Activated CD4-positive, CD25-positive, alpha-beta regulatory T cell treated with anti-CD3 and anti-CD28 coated beads, Interleukin-2, amount 50 U/mL, for 24 hours (primary cell): ENCODE measurements at regions not wholly inside any gene's neighbourhood (a gene's known extent, or its start where the extent isn't known, plus 50 kb on each side); places are given as distances from the start of the nearest gene placed in this dataset.

Experiments used
- ATAC-seq, 2 donors: fragments of 150-1000 bp; cut with Tn5 transposase; one replicate each; pipeline ENCODE4 v1.10.0; 2021; ENCODE audit warnings: mild to moderate bottlenecking in 1 of 2, moderate library complexity in 1 of 2

GRCh38 chr9:20191228-20191840, 402.5 kb upstream of the SLC24A2 start:
- no peak for ATAC-seq

GRCh38 chr9:20189871-20190270, 401.0 kb upstream of the SLC24A2 start:
- no peak for ATAC-seq

- no peak for ATAC-seq
Measured at GRCh38 chr9:20188616-20189369, 400.0 kb upstream of the SLC24A2 start.

- ATAC-seq, result no peak
Measured at GRCh38 chr9:20187318-20187717, 398.5 kb upstream of the SLC24A2 start.

- no peak for ATAC-seq
Measured at GRCh38 chr9:20186823-20187222, 398.0 kb upstream of the SLC24A2 start.

- ATAC-seq, result no peak
Measured at GRCh38 chr9:20186231-20186630, 397.4 kb upstream of the SLC24A2 start.

- ATAC-seq, result no peak
Measured at GRCh38 chr9:20184541-20184940, 395.7 kb upstream of the SLC24A2 start.

- no peak for ATAC-seq
Measured at GRCh38 chr9:20178679-20179078, 389.8 kb upstream of the SLC24A2 start.

- ATAC-seq, result no peak
Measured at GRCh38 chr9:20178197-20178596, 389.4 kb upstream of the SLC24A2 start.

- no peak for ATAC-seq
Measured at GRCh38 chr9:20170122-20170521, 381.3 kb upstream of the SLC24A2 start.

- no peak for ATAC-seq
Measured at GRCh38 chr9:20152151-20152725, 363.4 kb upstream of the SLC24A2 start.

GRCh38 chr9:20148416-20148815, 359.6 kb upstream of the SLC24A2 start:
- ATAC-seq, result no peak

GRCh38 chr9:20144197-20144596, 355.4 kb upstream of the SLC24A2 start:
- ATAC-seq, result no peak

GRCh38 chr9:20139763-20140290, 351.0 kb upstream of the SLC24A2 start:
- ATAC-seq, result no peak

GRCh38 chr9:20138841-20139240, 350.0 kb upstream of the SLC24A2 start:
- ATAC-seq, result no peak

- ATAC-seq, result no peak
Measured at GRCh38 chr9:20138116-20138515, 349.3 kb upstream of the SLC24A2 start.

- ATAC-seq, result no peak
Measured at GRCh38 chr9:20137425-20137824, 348.6 kb upstream of the SLC24A2 start.

- ATAC-seq, result no peak
Measured at GRCh38 chr9:20135119-20135697, 346.4 kb upstream of the SLC24A2 start.

GRCh38 chr9:20125727-20126126, 336.9 kb upstream of the SLC24A2 start:
- no peak for ATAC-seq

GRCh38 chr9:20119566-20119965, 330.7 kb upstream of the SLC24A2 start:
- ATAC-seq, result no peak

GRCh38 chr9:20117986-20118385, 329.1 kb upstream of the SLC24A2 start:
- ATAC-seq, result no peak

- no peak for ATAC-seq
Measured at GRCh38 chr9:20117482-20117881, 328.6 kb upstream of the SLC24A2 start.

GRCh38 chr9:20114974-20115373, 326.1 kb upstream of the SLC24A2 start:
- ATAC-seq, result no peak
